ENCODE measurements at regions not wholly inside any gene's neighbourhood (a gene's known extent, or its start where the extent isn't known, plus 50 kb on each side); places are given as distances from the start of the nearest gene placed in this dataset.

DNA sequence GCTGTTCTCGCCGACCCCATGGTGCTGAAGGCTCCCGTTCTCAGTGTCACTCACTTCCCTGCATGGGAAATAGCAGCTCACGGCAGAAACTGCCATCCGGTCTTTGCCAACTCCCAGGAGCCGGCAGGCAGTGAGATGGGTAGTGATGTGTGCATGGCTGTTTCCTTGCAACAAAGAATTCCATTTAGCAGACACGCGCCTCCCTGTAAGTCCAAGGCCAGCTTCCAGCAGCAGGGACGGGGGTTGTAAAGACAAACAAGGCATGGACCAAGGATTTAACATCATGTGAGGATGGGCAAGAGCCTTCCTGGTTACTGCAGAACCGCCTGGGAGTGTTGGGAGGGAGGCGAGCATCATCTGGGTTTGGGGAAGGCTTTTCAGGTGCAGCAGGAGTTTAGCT, 273.1 kb downstream of the GLRX3 start:
- Histone ChIP-seq H3K27me3 (replicated peaks; ENCODE audit: control insufficient read depth, insufficient read depth, low read length) (no peaks in the 10 kb centered on the region), H3K36me3 (ENCODE audit: control insufficient read depth, insufficient read depth, low read length) (no peaks in the 10 kb centered on the region), H3K4me3 (replicated peaks; ENCODE audit: low read depth, low read length) (no peak overlapping the region)
- no peak for DNase-seq (ENCODE audit: extremely low read depth, insufficient read length)
- no peak for TF ChIP-seq CTCF (IDR thresholded peaks at IDR 0.05; ENCODE audit: insufficient read depth, low read length, poor library complexity, severe bottlenecking)

DNA sequence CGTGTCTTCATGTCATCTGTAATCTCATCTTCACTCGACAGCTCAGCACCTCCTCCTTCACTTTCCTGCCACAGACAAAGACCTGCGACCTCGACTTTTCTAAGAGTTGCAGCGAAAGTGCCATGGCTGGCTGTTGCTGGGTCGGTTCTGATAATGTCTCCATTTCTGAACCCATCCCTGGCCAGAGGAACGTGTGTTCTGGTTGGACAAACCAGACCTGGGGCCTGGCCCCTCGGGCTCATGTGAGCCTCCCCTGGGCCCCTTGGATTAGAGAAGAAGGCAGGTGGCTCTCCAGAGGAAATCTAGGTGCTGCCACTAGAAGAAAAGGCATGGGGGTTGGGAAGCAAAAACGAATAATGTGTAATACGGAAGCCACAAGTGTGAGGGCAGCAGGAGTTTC, 273.7 kb downstream of the GLRX3 start:
- Histone ChIP-seq H3K36me3 (ENCODE audit: control insufficient read depth, insufficient read depth, low read length) (no peaks in the 10 kb centered on the region), H3K27me3 (replicated peaks; ENCODE audit: control insufficient read depth, insufficient read depth, low read length) (no peaks in the 10 kb centered on the region), H3K4me3 (replicated peaks; ENCODE audit: low read depth, low read length) (no peak overlapping the region)
- DNase-seq (ENCODE audit: extremely low read depth, insufficient read length) = no peak
- no peak for TF ChIP-seq CTCF (IDR thresholded peaks at IDR 0.05; ENCODE audit: insufficient read depth, low read length, poor library complexity, severe bottlenecking)

GRCh38 chr10:130411496-130412085, 275.4 kb downstream of the GLRX3 start:
- H3K27me3 ChIP-seq (replicated peaks; ENCODE audit: control insufficient read depth, insufficient read depth, low read length) = no peaks in the 10 kb centered on the region
- DNase-seq (ENCODE audit: extremely low read depth, insufficient read length) = no peak
- H3K36me3 ChIP-seq (ENCODE audit: control insufficient read depth, insufficient read depth, low read length) = no peaks in the 10 kb centered on the region
- no peak for TF ChIP-seq CTCF (IDR thresholded peaks at IDR 0.05; ENCODE audit: insufficient read depth, low read length, poor library complexity, severe bottlenecking)
- no peak overlapping the region for H3K4me3 ChIP-seq (replicated peaks; ENCODE audit: low read depth, low read length)

- DNase-seq (ENCODE audit: extremely low read depth, insufficient read length) = no peak
- Histone ChIP-seq H3K27me3 (replicated peaks; ENCODE audit: control insufficient read depth, insufficient read depth, low read length) (no peaks in the 10 kb centered on the region), H3K36me3 (ENCODE audit: control insufficient read depth, insufficient read depth, low read length) (no peaks in the 10 kb centered on the region), H3K4me3 (replicated peaks; ENCODE audit: low read depth, low read length) (no peak overlapping the region)
- TF ChIP-seq CTCF (IDR thresholded peaks at IDR 0.05; ENCODE audit: insufficient read depth, low read length, poor library complexity, severe bottlenecking) = no peak
Observed at GRCh38 chr10:130412317-130412716, 276.1 kb downstream of the GLRX3 start.

DNA sequence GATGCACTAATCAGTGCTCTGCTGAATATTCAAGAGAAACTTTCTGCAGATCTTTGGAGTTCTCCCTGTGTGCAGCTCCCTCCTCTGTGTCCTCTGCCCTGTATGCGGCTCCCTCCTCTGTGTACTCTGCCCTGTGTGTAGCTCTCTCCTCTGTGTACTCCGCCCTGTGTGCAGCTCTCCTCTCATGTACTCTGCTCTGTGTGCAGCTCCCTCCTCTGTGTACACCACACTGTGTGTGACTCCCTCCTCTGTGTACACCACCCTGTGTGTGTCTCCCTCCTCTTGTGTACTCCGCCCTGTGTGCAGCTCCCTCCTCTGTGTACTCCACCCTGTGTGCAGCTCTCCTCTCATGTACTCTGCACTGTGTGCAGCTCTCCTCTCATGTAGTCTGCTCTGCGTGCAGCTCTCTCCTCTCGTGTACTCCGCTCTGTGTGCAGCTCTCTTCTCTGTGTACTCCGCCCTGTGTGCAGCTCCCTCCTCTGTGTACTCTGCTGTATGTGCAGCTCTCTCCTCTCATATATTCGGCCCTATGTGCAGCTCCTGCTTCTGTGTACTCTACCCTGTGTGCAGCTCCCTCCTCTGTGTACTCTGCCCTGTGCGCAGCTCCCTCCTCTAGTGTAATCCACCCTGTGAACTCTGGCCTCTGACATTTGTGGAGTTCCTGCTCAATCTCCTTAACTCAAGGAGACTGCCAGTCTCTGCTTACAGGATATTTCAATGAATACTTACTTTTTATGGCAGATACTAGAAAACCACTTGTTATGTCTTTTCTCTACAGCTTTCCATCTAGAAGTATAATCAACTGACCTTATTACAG, 280.4 kb downstream of the GLRX3 start:
- Histone ChIP-seq H3K27me3 (replicated peaks; ENCODE audit: control insufficient read depth, insufficient read depth, low read length) (no peaks in the 10 kb centered on the region), H3K4me3 (replicated peaks; ENCODE audit: low read depth, low read length) (no peak overlapping the region), H3K36me3 (ENCODE audit: control insufficient read depth, insufficient read depth, low read length) (no peaks in the 10 kb centered on the region)
- no peak for DNase-seq (ENCODE audit: extremely low read depth, insufficient read length)
- TF ChIP-seq CTCF (IDR thresholded peaks at IDR 0.05; ENCODE audit: insufficient read depth, low read length, poor library complexity, severe bottlenecking) = no peak
